Putamen (tissue), 1 donor: ENCODE measurements at regions not wholly inside any gene's neighbourhood (a gene's known extent, or its start where the extent isn't known, plus 50 kb on each side); places are given as distances from the start of the nearest gene placed in this dataset.
"Not testable (repeated sequence)": the region's sequence is repeated elsewhere in the genome, so short reads cannot be mapped to it uniquely, and the experiment has no call there.

Experiments
- DNase-seq: peaks from one replicate; pipeline ENCODE4 v3.0.0-alpha.2; 2016; ENCODE audit warnings: low spot score

DNA sequence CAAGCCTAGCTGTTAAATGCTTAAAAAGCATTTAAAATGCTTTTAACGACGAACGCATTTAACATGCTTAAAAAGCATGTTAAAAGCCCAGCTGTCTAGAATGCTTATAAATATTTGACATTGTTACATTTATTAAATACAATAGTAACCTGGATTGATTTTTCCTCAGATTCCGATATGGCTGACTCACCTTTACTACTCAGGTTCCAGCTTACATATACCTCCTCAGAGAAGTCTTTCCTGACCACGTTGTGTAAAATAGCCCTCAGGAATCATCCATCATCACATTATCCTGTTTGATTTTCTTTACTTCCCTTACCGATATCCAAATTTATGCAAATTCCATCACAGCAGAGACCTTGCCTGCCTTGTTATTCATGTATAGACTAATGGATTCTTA, 51.4 kb downstream of the SLC41A2 start:
- DNase-seq, result no peak

- not testable (repeated sequence) for DNase-seq
Measured at GRCh38 chr12:104905446-104905845, 52.6 kb downstream of the SLC41A2 start.

DNA sequence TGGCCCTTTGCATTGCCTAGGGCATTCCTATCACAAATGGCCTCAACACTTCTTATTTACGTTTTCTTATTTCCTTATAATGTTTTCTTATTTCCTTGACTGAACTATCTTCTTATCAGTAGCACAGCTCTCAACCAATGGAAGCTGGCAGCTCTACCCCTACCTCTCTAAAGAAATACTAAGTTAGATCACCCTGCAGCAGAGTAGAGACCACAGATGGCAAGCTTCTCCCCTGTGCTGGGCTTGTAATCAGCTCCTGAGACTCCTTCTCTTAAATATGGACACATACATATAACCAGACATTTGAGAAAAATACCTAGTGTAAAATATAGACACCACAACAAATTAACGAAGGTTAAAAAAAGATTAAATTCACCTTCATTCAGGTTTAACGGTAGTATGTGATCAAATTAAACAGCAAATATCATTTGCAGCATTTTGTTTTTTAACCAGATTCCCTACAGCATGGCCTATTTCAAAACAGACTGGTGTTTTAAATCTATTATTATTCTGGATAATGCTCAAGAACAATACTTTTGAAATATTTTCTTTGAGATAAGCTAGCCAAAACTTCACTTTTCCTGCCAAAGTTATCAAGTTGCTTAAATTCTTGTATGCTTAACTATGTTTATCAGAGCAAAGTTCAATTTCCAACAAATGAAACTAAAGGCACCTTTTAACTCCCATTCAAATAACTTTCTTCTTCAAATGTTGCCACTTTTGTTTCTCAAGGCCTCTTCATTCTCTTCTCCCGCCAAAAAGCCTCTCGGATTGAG, 54.3 kb downstream of the SLC41A2 start:
- no peak for DNase-seq

DNA sequence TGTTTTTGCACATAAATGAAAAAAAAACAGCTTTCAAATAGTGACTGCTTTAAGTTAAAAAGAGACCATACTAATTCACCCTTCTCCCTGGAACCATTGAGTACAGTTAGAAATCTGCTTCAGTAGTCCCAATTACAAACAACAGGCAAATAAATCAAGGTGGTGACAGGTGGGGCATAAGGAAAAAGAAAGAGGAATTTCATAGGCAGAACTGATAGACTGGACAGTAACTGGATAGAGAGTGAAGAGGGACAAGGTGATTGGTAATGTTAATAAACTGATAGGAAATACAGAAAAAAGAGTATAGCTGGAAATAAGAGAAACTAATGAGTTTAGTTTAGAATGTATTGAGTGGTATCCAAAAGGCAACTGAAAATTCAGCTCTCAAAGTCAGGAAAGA, 56.0 kb downstream of the SLC41A2 start:
- no peak for DNase-seq

DNA sequence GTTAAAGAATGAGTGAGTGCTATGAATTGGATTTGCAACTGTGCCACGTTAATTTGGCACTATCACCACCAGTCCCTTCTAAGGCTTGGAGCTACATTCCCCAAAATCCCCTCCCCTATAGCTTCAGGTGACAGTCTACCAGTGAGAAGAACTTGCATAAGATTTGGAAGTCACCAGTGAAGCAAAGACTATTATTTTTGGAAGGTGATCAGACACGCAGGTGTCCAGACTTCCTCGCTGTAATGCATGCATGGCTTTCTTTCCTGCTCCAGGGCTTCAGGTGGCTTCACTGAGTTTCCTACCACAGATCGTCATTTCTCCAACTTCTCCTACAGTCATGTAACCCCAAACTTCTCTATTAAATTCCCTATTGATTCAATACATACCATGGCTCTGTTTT, 61.4 kb downstream of the SLC41A2 start:
- no peak for DNase-seq

DNA sequence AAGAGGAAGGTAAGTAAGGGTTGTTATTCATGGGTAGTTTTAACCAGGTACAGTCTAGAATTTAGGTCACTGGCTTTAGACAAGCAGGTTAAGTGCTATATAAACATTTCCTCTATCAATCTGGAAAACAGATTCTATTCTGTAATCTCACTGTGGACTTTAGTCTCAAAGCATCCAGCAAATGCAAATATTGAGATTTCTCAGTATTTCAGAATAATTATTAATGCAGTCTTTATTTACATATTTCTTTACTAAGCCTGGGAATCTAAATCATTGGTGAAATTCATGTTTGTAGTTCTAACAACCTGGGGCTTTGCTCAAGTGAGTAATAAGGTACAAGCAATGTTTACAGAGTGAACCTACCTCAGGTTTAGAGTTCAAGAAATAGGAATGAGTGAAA, 61.9 kb downstream of the SLC41A2 start:
- DNase-seq, result no peak

DNA sequence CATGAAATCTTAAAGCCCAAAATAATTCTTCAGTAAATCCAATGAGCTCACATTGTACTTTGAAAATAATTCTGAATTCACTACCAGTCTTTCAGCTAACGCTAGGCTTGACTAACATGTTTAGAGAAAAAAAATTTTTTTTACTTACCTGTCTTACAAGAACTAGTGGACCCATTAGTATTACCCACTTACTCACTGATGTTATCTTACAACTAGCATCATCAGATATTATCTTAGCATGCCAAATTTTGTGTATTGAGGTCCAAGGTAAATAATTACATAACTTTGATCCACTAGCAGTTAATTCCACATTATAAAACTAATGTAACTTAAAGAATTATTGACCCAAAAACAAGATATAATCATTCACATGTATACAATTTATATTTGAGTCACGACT, 62.7 kb downstream of the SLC41A2 start:
- no peak for DNase-seq

DNA sequence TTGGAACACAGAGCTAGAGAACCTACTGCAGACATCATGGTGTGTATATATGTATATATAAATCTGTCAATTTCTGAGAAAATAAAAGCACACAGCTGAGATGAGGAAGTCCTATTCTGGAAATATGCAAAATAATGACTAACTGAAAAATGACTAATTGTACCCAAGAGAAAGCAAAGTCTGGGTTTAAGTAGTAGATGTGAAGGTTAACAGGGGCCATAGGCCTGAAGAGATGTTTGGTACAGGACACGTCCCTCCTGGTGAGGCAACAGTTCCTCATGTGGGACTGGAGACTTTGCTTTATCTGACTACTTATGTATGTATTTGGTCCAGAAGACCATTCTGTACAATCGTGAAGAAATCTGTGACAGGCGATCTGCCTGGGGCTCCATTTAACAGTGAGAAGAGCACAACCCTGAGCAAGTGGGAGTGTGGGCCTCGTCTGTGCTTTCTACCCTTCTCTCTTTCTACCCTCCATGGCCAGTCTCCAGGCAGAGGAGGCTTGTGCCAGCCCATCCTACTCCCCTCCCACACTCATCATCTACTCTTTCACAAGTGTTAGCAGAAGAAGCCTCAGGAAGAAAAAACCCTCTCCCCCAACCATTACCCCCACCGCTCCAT, 67.5 kb downstream of the SLC41A2 start:
- DNase-seq, result no peak

DNA sequence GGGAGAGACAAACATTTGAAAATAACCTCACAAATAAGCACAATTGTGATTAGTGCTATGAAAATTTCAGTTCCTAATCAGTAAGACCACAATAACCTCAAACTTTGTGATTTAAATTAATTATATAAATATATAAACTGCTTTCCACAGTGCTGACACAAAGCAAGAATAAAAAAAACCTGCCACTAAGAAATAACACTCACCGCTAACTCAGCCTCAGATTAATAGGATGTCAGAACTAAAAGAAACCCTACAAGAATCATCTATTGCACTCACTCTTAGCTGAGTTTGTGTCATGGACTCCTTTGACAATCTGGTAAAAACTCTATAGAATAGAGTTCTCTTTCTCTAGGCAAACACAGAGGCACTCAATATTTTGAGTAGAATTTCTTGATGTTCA, 68.4 kb downstream of the SLC41A2 start:
- no peak for DNase-seq

GRCh38 chr12:104888892-104889291, 69.2 kb downstream of the SLC41A2 start:
- no peak for DNase-seq

GRCh38 chr12:104888481-104888880, 69.6 kb downstream of the SLC41A2 start:
- no peak for DNase-seq

DNA sequence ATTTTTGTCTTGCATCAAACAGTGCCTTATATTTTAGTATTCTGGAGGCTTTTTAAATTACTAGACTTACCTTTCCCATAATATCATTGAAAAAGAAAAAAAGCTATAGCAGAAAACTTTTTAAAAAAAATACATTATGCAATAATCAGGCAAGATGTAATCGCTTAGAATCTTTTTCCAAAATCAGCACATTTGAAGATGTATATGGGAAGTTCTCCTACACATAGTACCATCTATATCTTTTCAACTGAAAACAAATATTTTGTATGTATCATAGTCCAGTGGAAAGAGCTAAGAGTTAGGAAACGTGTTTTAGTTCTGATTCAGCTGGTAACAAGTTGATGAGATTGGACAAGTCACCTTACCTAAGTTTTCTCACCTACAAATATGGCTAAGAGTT, 70.6 kb downstream of the SLC41A2 start:
- DNase-seq, result no peak

DNA sequence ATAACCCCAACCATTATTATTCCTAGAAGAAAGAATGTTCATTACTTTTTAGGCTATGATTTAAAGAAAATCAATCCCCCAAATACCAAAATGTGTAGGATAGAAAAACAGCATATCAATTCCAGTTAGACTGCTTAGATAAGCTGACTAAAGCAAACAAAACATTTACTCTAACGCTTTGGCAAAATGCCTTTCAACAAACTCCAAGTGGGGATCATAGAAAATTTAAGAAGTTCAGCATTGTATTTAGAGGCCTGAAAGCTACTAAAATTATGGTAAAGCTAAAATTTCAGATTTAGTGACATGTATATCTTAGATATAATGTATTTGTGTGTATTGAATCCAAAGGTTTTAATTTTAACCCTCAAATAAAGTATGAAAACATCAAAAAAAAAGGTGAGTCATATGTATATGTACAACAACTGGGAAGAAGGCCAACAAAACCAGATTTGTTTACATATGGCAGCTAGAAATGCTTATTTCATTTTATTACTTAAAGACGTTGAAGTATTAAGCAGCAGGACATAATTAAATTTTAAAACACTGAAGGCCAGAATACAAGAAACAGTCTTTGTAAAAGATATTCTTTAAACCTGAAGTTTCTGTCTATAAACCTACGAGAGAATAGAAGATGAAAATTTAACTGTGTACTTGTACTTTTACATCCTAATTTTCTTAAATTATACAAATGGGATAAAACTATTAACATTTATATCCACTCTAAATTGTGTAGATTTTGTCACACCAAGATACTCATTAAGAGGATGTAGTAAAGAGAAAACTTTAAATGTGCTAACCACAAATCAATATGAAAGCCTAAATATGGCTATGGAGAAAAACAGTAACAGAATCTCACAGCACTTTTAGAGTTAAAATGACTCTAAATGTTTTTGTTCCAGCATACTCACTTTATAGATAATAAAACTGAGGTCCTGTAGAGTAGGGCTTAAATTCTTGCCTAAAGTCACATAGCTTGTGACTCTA, 71.4 kb downstream of the SLC41A2 start:
- no peak for DNase-seq

DNA sequence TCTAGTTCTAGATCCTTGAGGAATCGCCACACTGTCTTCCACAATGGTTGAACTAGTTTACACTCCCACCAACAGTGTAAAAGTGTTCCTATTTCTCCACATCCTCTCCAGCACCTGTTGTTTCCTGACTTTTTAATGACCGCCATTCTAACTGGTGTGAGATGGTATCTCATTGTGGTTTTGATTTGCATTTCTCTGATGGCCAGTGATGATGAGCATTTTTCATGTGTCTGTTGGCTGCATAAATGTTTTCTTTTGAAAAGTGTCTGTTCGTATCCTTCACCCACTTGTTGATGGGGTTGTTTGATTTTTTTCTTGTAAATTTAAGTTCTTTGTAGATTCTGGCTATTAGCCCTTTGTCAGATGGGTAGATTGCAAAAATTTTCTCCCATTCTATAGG, 79.2 kb downstream of the SLC41A2 start:
- not testable (repeated sequence) for DNase-seq

GRCh38 chr12:104877103-104877705, 80.9 kb downstream of the SLC41A2 start:
- DNase-seq, result peak; percentile 25

DNA sequence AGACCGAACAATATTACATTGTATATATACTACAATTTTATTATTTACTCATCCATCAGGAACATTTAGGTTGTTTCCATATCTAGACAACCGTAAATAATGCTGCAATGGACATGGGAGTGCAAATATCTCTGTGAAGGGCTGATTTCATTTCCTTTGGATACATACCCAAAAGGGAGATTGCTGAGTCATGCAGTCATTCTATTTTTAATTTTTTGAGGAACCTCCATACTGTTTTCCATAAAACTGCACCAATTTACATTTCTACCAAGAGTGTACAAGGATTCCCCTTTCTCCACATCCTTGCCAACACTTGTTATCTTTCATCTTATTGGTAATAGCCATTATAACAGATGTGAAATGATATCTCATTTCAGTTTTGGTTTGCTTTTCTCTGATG, 84.7 kb downstream of the SLC41A2 start:
- no peak for DNase-seq

DNA sequence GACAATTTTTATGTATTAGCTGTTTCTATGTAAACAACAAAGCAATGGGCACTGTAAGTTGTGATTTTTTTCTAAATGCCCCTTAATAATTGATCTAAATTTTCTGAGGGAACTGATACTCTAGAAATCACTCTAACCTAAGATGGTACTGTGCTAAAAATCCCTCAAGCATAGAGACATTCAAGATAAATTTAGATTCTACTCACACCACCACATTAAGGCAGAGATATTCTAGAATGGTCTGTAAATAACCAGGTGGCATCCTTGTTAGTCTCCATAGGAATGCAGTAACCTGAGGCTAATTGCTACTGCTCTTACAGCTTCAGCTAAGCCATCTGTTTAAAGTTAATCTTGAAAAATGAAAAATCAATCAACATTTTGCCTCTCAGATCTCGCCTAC, 87.3 kb downstream of the SLC41A2 start:
- DNase-seq, result no peak

GRCh38 chr12:104866291-104866690, 91.8 kb downstream of the SLC41A2 start:
- no peak for DNase-seq

- DNase-seq, result peak; percentile 2
Measured at GRCh38 chr12:104865080-104865479, 93.0 kb downstream of the SLC41A2 start.

- DNase-seq, result no peak
Measured at GRCh38 chr12:104864668-104865067, 93.4 kb downstream of the SLC41A2 start.

DNA sequence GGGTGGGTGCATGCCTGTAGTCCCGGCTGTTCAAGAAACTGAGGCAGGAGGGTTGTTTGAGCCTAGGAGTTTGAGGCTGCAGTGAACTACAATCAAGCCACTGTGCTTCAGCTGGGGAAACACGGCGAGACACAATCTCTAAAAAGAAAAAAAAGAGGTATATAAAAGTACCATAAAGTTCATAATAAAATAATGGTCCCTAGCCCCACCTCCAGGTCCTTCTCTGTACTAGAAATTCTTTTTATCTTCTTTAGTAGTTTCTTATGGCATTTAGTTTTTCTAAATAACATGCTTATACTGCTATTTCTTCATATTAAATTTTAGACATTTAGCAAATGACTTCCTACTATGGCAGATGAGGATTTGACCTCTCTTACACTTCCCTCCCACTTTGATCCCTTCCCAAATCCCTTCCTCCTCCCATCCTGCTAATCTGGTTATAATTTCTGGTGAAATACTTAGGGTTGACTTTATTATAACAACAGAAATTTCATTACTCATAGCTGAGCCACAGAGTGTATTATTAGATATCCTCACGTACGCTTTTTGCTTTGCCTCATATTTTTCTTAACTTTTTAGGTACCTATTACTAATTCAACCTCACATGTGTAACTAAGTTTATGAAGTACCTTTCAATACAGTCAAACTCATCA, 94.7 kb downstream of the SLC41A2 start:
- peak; percentile 2 for DNase-seq
